Cerebellar cortex (tissue), 1 donor: ENCODE measurements at regions not wholly inside any gene's neighbourhood (a gene's known extent, or its start where the extent isn't known, plus 50 kb on each side); places are given as distances from the start of the nearest gene placed in this dataset.

ENCODE experiments used
- DNase-seq: peaks from one replicate; pipeline ENCODE4 v3.0.0-alpha.2; 2015; ENCODE audit warnings: low spot score

- no peak for DNase-seq
These were observed 440.8 kb downstream of the UTRN start for GRCh38 chr6:144725736-144726522.

- no peak for DNase-seq
These were observed 443.7 kb downstream of the UTRN start for GRCh38 chr6:144728804-144729203.

GRCh38 chr6:144729502-144729901 is 444.4 kb downstream of the UTRN start:
- no peak for DNase-seq

- DNase-seq = no peak
These were observed 445.0 kb downstream of the UTRN start for GRCh38 chr6:144730088-144730645.

- no peak for DNase-seq
These were observed 446.1 kb downstream of the UTRN start for GRCh38 chr6:144731229-144731628.

GRCh38 chr6:144736763-144737162 is 451.6 kb downstream of the UTRN start:
- peak; percentile 20 for DNase-seq

GRCh38 chr6:144737998-144738397 is 452.9 kb downstream of the UTRN start:
- no peak for DNase-seq

GRCh38 chr6:144739873-144740272 is 454.7 kb downstream of the UTRN start:
- DNase-seq = no peak

- DNase-seq = no peak
These were observed 456.5 kb downstream of the UTRN start for GRCh38 chr6:144741659-144742058.

- DNase-seq = no peak
These were observed 457.6 kb downstream of the UTRN start for GRCh38 chr6:144742779-144743178.

GRCh38 chr6:144744720-144745119 is 459.6 kb downstream of the UTRN start:
- DNase-seq = no peak

- no peak for DNase-seq
These were observed 460.3 kb downstream of the UTRN start for GRCh38 chr6:144745439-144745838.

- no peak for DNase-seq
These were observed 461.9 kb downstream of the UTRN start for GRCh38 chr6:144746902-144747469.

- no peak for DNase-seq
These were observed 464.1 kb downstream of the UTRN start for GRCh38 chr6:144749263-144749662.

GRCh38 chr6:144753023-144753705 is 468.0 kb downstream of the UTRN start:
- DNase-seq = no peak

- no peak for DNase-seq
These were observed 471.3 kb downstream of the UTRN start for GRCh38 chr6:144756469-144756868.

- no peak for DNase-seq
These were observed 472.2 kb downstream of the UTRN start for GRCh38 chr6:144757299-144757698.

GRCh38 chr6:144757730-144758129 is 472.6 kb downstream of the UTRN start:
- no peak for DNase-seq

GRCh38 chr6:144758602-144759001 is 473.5 kb downstream of the UTRN start:
- no peak for DNase-seq

- no peak for DNase-seq
These were observed 477.3 kb downstream of the UTRN start for GRCh38 chr6:144762469-144762868.

GRCh38 chr6:144767051-144767450 is 481.9 kb downstream of the UTRN start:
- no peak for DNase-seq

- DNase-seq = no peak
These were observed 483.5 kb downstream of the UTRN start for GRCh38 chr6:144768551-144769075.

GRCh38 chr6:144769142-144769541 is 484.0 kb downstream of the UTRN start:
- peak; percentile 4 for DNase-seq
